Mesenchymal stem cell (in vitro differentiated cells and primary cell): ENCODE measurements at regions not wholly inside any gene's neighbourhood (a gene's known extent, or its start where the extent isn't known, plus 50 kb on each side); places are given as distances from the start of the nearest gene placed in this dataset.

ENCODE experiments used
- DNase-seq: peaks from one replicate; pipeline ENCODE4 v3.0.0-alpha.2; 2013
- H2AFZ ChIP-seq: one replicate; pipeline ENCODE4 v1.6.1; 2013; ENCODE audit warnings: low read depth, mild to moderate bottlenecking, control low read depth, inconsistent platforms, low read length, moderate library complexity
- H2AK5ac ChIP-seq: 2 replicates; pipeline ENCODE4 v1.6.1; 2013; ENCODE audit warnings: low read length, moderate library complexity, mild to moderate bottlenecking, inconsistent platforms; ENCODE audit not compliant: severe bottlenecking
- H2BK120ac ChIP-seq: one replicate; pipeline ENCODE4 v1.6.1; 2013; ENCODE audit warnings: low read depth, mild to moderate bottlenecking, inconsistent platforms, low read length, moderate library complexity
- H2BK12ac ChIP-seq, 2 experiments: one replicate each; pipeline ENCODE4 v1.6.1; 2013; ENCODE audit warnings: inconsistent platforms in 2 of 2, low read length in 2 of 2, mild to moderate bottlenecking in 2 of 2, moderate library complexity in 2 of 2, control low read depth in 1 of 2
- H2BK15ac ChIP-seq: one replicate; pipeline ENCODE4 v1.6.1; 2013; ENCODE audit warnings: mild to moderate bottlenecking, low read depth, inconsistent platforms; ENCODE audit not compliant: poor library complexity, severe bottlenecking
- H2BK5ac ChIP-seq: 2 replicates; pipeline ENCODE4 v1.6.1; 2013; ENCODE audit warnings: low read depth, mild to moderate bottlenecking, low read length, control low read depth, inconsistent platforms; ENCODE audit not compliant: poor library complexity, severe bottlenecking
- H3K14ac ChIP-seq, 2 experiments: one replicate each; pipeline ENCODE4 v1.6.1; 2013; ENCODE audit warnings: inconsistent platforms in 2 of 2, low read length in 2 of 2, control low read depth in 1 of 2, mild to moderate bottlenecking in 1 of 2, moderate library complexity in 1 of 2
- H3K18ac ChIP-seq, 2 experiments: one replicate each; pipeline ENCODE4 v1.6.1; 2013; ENCODE audit warnings: inconsistent platforms in 2 of 2, low read length in 2 of 2, control low read depth in 1 of 2, low read depth in 1 of 2, mild to moderate bottlenecking in 1 of 2
- H3K23ac ChIP-seq, 2 experiments: one replicate each; pipeline ENCODE4 v1.6.1; 2013; ENCODE audit warnings: inconsistent platforms in 2 of 2, low read length in 2 of 2, mild to moderate bottlenecking in 2 of 2, moderate library complexity in 2 of 2, control low read depth in 1 of 2
- H3K27ac ChIP-seq: 2 replicates; pipeline ENCODE4 v1.5.1; 2013; ENCODE audit warnings: mild to moderate bottlenecking, moderate library complexity, low read length, control low read depth, inconsistent platforms; ENCODE audit not compliant: poor library complexity, severe bottlenecking
- H3K27me3 ChIP-seq, 2 experiments: 2 replicates each; pipeline versions ENCODE4 v1.6.1 to v1.7.0; 2013; ENCODE audit warnings: low read length in 2 of 2, mild to moderate bottlenecking in 2 of 2, moderate library complexity in 2 of 2, control low read depth in 1 of 2, inconsistent platforms in 1 of 2; ENCODE audit not compliant: control insufficient read depth in 1 of 2, insufficient read depth in 1 of 2
- H3K36me3 ChIP-seq, 2 experiments: 2 replicates each; pipeline versions ENCODE4 v1.6.1 to v1.7.0; 2013; ENCODE audit warnings: low read length in 2 of 2, control low read depth in 1 of 2, inconsistent platforms in 1 of 2, low read depth in 1 of 2, mild to moderate bottlenecking in 1 of 2; ENCODE audit not compliant: insufficient read depth in 2 of 2, control insufficient read depth in 1 of 2
- H3K4ac ChIP-seq, 2 experiments: one replicate each; pipeline ENCODE4 v1.6.1; 2013; ENCODE audit warnings: inconsistent platforms in 2 of 2, low read length in 2 of 2, mild to moderate bottlenecking in 2 of 2, moderate library complexity in 2 of 2, control low read depth in 1 of 2, low read depth in 1 of 2
- H3K4me1 ChIP-seq: 2 replicates; pipeline ENCODE4 v1.6.1; 2013; ENCODE audit warnings: low read depth, low read length, control low read depth; ENCODE audit not compliant: control insufficient read depth, insufficient read depth
- H3K4me2 ChIP-seq: 2 replicates; pipeline ENCODE4 v1.6.1; 2013; ENCODE audit warnings: low read length, mild to moderate bottlenecking, inconsistent platforms; ENCODE audit not compliant: poor library complexity, severe bottlenecking
- H3K4me3 ChIP-seq, 2 experiments: 2 replicates each; pipeline versions ENCODE4 v1.5.1 to v1.7.0; 2013; ENCODE audit warnings: low read length in 2 of 2, mild to moderate bottlenecking in 2 of 2, control low read depth in 1 of 2, low read depth in 1 of 2; ENCODE audit not compliant: insufficient read depth in 1 of 2
- H3K79me1 ChIP-seq: replicated peaks from 2 replicates; pipeline ENCODE4 v1.6.1; 2013; ENCODE audit warnings: mild to moderate bottlenecking, control low read depth, low read length, inconsistent platforms; ENCODE audit not compliant: poor library complexity, severe bottlenecking
- H3K9ac ChIP-seq: 2 replicates; pipeline ENCODE4 v1.7.0; 2013; ENCODE audit warnings: mild to moderate bottlenecking, low read length, moderate library complexity
- H3K9me3 ChIP-seq: 2 replicates; pipeline ENCODE4 v1.7.0; 2013; ENCODE audit warnings: mild to moderate bottlenecking, low read length; ENCODE audit not compliant: control insufficient read depth
- H4K8ac ChIP-seq: one replicate; pipeline ENCODE4 v1.6.1; 2013; ENCODE audit warnings: inconsistent platforms, mild to moderate bottlenecking, low read length, moderate library complexity
- H4K91ac ChIP-seq: one replicate; pipeline ENCODE4 v1.6.1; 2013; ENCODE audit warnings: mild to moderate bottlenecking, low read length, inconsistent platforms
- WGBS: methylation state at CpG from one replicate; pipeline ENCODE4 v1.1.7; 2013; ENCODE audit warnings: mixed read lengths; 5-methylcytosine and 5-hydroxymethylcytosine counted together

DNA sequence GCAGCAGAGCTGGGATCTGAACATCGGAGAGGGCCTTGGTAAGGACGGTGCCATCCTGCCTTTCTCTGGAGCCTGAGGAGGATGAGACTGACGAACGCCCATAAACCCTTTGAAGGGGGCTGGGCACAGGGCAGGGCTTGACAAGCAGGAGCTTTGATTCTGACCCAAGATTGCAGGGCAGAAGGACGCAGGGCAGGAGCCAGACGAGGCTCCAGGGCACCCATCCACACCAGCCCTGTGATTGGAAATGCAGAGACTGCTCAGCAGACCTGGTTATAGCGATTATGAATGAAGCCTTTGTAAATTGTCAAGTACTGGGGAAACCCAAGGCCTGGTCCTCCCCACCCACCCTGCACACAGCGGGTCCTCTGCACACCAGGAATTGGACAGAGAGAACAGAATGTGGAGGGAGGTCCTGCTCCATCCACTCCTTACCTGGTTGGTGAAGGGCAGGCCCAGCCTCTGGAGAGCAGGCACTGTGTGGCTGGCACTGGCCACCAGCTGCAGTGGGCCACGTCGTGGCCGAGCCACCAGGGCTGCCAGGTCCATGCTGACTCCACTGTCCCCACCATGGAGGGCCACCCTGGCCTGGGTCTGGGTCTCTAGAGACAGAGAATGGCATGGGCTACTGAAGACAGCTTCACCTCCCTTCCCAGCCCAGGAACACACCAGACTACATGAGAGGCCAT is 68.8 kb downstream of the RMI2 start:
- Histone ChIP-seq H3K23ac (no peak overlapping the region), H3K18ac (no peak overlapping the region), H3K36me3 (no peaks in the 10 kb centered on the region), H3K4me3 (no peak overlapping the region), H3K4ac (no peak overlapping the region), H2AFZ (no peak overlapping the region), H4K8ac (no peak overlapping the region), H3K14ac (no peak overlapping the region), H2BK5ac (no peak overlapping the region), H3K9ac (no peak overlapping the region), H2BK120ac (no peak overlapping the region), H3K79me1 (no peaks in the 10 kb centered on the region), H4K91ac (no peak overlapping the region), H2BK15ac (no peak overlapping the region), H2AK5ac (no peak overlapping the region), H2BK12ac (no peak overlapping the region), H3K9me3 (no peaks in the 10 kb centered on the region), H3K4me1 (peaks cover 4% of the 10 kb centered on the region), H3K4me2 (no peak overlapping the region), H3K27me3 (peaks cover 20 to 36% of the 10 kb centered on the region in 2 experiments), H3K27ac (no peak overlapping the region)
- no peak for DNase-seq
- 87% methylated on average over 10 of the region's 11 CpGs for WGBS

GRCh38 chr16:11414815-11415775 is 69.8 kb downstream of the RMI2 start:
- no peak overlapping the region for H3K9ac ChIP-seq
- H3K23ac ChIP-seq: no peak overlapping the region
- no peak overlapping the region for H2AK5ac ChIP-seq
- H3K4me1 ChIP-seq: peaks cover 4% of the 10 kb centered on the region
- no peak overlapping the region for H3K27ac ChIP-seq
- H3K4me2 ChIP-seq: no peak overlapping the region
- no peaks in the 10 kb centered on the region for H3K9me3 ChIP-seq
- H2BK5ac ChIP-seq: no peak overlapping the region
- H3K79me1 ChIP-seq: no peaks in the 10 kb centered on the region
- H3K27me3 ChIP-seq: peaks cover 20 to 36% of the 10 kb centered on the region in 2 experiments
- no peak overlapping the region for H3K4ac ChIP-seq
- no peak for DNase-seq
- no peak overlapping the region for H4K8ac ChIP-seq
- H3K14ac ChIP-seq: no peak overlapping the region
- H3K18ac ChIP-seq: no peak overlapping the region
- H2BK12ac ChIP-seq: no peak overlapping the region
- no peaks in the 10 kb centered on the region for H3K36me3 ChIP-seq
- H2AFZ ChIP-seq: no peak overlapping the region
- WGBS: 81% methylated on average over 21 of the region's 21 CpGs
- H2BK120ac ChIP-seq: no peak overlapping the region
- H2BK15ac ChIP-seq: no peak overlapping the region
- no peak overlapping the region for H3K4me3 ChIP-seq
- H4K91ac ChIP-seq: no peak overlapping the region

- no peak overlapping the region for H2AFZ ChIP-seq
- no peak overlapping the region for H3K4me2 ChIP-seq
- no peak overlapping the region for H2AK5ac ChIP-seq
- no peaks in the 10 kb centered on the region for H3K79me1 ChIP-seq
- no peak overlapping the region for H4K91ac ChIP-seq
- no peaks in the 10 kb centered on the region for H3K4me1 ChIP-seq
- H3K9ac ChIP-seq: no peak overlapping the region
- H2BK5ac ChIP-seq: no peak overlapping the region
- H2BK12ac ChIP-seq: no peak overlapping the region
- H3K4me3 ChIP-seq: no peak overlapping the region
- no peak for DNase-seq
- no peak overlapping the region for H2BK120ac ChIP-seq
- H2BK15ac ChIP-seq: no peak overlapping the region
- H4K8ac ChIP-seq: no peak overlapping the region
- no peak overlapping the region for H3K27ac ChIP-seq
- no peaks in the 10 kb centered on the region for H3K36me3 ChIP-seq
- H3K23ac ChIP-seq: no peak overlapping the region
- H3K14ac ChIP-seq: no peak overlapping the region
- H3K18ac ChIP-seq: no peak overlapping the region
- H3K4ac ChIP-seq: no peak overlapping the region
- H3K9me3 ChIP-seq: no peaks in the 10 kb centered on the region
- WGBS: 92% methylated on average over 15 of the region's 16 CpGs
- peaks cover 20 to 36% of the 10 kb centered on the region in 2 experiments for H3K27me3 ChIP-seq
Observed at GRCh38 chr16:11416228-11417001, 71.2 kb downstream of the RMI2 start.

DNA sequence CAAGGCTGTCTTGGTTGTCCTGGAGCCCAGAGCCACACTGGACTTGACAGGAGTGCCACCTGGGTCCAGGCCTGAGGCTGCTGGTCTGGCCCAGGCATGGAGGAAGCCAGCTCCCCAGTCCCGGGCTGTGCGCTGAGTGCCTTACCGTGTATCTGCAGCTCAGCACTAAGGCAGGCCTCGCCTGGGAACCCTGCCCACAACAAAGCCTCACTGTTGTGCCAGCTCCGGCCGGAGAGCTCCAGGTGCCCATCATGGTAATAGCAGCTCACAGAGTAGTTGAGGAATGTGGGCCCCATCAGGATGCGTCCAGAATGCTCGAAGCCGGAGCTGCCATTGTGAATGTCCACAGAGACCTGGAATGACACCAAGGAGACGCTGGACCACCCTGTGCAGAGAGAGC is 72.2 kb downstream of the RMI2 start:
- no peaks in the 10 kb centered on the region for H3K79me1 ChIP-seq
- no peak for DNase-seq
- WGBS: 94% methylated on average over 10 of the region's 10 CpGs

More for the DNA sequence above, 72.2 kb downstream of the RMI2 start:
- no peak overlapping the region for H3K23ac ChIP-seq
- H2BK12ac ChIP-seq: no peak overlapping the region
- H3K4me3 ChIP-seq: no peak overlapping the region
- H3K18ac ChIP-seq: no peak overlapping the region
- no peaks in the 10 kb centered on the region for H3K36me3 ChIP-seq
- H2AK5ac ChIP-seq: no peak overlapping the region
- no peak overlapping the region for H3K9ac ChIP-seq
- H3K9me3 ChIP-seq: no peaks in the 10 kb centered on the region
- no peak overlapping the region for H2AFZ ChIP-seq
- peaks cover 17 to 35% of the 10 kb centered on the region in 2 experiments for H3K27me3 ChIP-seq
- H3K14ac ChIP-seq: no peak overlapping the region
- H4K91ac ChIP-seq: no peak overlapping the region
- no peak overlapping the region for H2BK120ac ChIP-seq
- no peak overlapping the region for H2BK15ac ChIP-seq
- no peak overlapping the region for H4K8ac ChIP-seq
- no peak overlapping the region for H2BK5ac ChIP-seq
- H3K4ac ChIP-seq: no peak overlapping the region
- no peak overlapping the region for H3K4me2 ChIP-seq
- H3K4me1 ChIP-seq: no peaks in the 10 kb centered on the region
- H3K27ac ChIP-seq: no peak overlapping the region
